Amniotic stem cell (primary cell): ENCODE measurements at regions not wholly inside any gene's neighbourhood (a gene's known extent, or its start where the extent isn't known, plus 50 kb on each side); places are given as distances from the start of the nearest gene placed in this dataset.

ENCODE experiments used
- DNase-seq: peaks from one replicate; lab custom pipeline; 2025; lab: John Stamatoyannopoulos, UW

DNA sequence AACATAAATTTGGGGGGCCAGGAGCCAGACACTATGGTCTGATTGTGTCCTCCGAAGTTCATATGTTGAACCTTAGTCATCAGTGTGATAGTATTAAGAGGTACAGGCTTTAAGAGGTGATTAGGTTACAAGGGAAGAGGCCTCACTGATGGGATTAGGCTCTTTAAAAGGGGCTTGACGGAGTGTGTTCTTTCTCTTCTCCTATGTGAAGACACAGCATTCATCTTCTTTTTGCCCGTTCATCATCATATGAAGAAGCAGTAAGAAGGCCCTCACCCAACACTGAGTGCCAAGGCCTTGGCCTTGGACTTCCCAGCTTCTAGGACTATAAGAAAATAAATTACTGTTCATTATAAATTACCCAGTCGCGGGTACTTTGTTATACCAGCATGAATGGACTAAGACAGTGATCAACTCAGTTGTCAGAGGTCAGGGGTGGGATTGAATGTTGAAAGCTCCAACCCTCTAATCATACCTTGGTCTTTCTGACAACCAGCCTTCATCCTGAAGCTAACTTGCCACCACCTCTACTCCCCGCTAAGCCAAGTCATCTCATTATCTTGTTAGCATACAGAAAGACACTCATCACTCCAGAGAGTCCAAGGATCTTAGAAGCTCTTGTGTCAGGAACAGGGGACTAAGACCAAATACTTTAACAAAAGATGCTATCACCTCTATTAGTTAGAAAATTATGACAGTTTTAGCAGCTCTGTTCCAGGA is 543.4 kb upstream of the DIPK2B start:
- DNase-seq, result no peak

DNA sequence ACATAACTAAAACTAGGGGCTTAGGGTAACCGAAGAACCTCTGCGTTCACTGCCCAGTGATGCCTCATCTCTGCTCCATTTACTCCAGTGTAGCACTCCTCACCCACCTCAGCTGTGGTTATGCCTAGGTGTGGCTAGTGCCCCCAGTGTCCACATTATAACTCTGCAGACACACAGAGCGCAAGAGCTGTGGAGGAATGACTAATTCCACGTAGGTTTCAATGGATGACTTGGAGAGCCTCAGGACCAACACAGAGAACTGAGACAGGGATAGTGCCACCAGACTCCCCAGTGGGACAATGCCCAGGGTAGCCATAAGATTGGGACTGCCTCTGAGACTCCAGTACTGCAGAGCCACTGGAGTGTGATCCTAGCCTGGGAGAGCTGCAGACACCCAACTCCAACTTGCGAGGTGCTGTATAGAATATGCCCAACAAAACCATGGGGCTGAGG is 542.4 kb upstream of the DIPK2B start:
- peak; percentile 57 for DNase-seq

- DNase-seq, result no peak
Observed at GRCh38 chrX:45740291-45740690, 539.6 kb upstream of the DIPK2B start.

- DNase-seq, result no peak
Observed at GRCh38 chrX:45735571-45735970, 534.9 kb upstream of the DIPK2B start.

DNA sequence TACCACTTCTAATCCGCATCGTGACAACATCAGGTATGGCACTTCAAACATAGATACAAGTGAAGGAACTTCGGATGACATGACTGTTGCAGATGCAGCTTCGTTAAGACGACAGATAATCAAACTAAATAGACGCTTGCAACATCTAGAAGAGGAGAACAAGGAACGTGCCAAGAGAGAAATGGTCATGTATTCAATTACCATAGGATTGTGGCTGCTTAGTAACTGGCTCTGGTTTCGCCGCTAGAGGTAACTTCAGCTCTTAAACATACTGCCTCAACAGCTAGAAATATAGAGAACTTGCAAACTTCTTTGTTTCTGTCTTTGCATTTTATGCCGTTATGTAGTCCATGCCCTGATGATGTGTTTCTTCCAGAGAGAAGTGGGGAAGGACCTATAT is 530.8 kb upstream of the DIPK2B start:
- no peak for DNase-seq

DNA sequence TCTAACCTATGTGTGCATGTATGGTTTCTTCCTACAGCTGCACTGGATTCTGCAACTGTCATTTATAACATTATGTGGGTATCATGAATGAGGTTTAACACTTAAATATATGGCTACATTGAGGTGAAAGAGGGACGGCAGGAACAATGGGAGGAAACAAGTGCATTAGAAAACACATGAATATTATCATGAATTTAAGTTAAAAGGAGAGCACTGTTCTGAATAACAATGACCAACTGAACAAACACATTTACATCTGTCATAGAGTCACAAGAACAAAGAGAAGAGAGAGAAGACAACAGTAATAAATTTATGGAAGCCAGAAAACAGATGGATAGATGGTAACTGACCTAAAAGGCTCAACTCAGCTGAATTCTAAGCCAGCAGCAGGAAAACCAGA is 527.1 kb upstream of the DIPK2B start:
- no peak for DNase-seq

DNA sequence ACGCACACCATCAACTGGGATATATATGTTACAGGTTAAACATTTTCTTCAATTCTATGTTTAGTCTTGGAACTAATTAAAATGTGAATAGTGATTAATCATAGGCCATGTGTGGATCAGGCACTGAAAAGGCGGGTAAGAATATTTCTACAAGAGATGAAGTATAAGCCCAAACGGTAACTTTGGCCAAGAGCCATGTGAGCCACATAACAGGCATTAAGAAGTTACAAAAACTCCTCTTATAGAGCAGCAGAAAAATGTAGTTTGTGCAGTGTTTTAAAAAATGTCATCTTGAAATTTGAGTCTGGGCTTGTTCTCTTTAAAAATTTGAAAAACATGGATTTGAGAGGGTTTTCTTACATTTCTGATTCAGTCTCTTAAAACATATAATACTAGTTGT is 521.8 kb upstream of the DIPK2B start:
- DNase-seq, result no peak

GRCh38 chrX:45719751-45720501 is 519.2 kb upstream of the DIPK2B start:
- no peak for DNase-seq

GRCh38 chrX:45718676-45719075 is 518.0 kb upstream of the DIPK2B start:
- DNase-seq, result no peak

- no peak for DNase-seq
Observed at GRCh38 chrX:45716750-45717149, 516.1 kb upstream of the DIPK2B start.

DNA sequence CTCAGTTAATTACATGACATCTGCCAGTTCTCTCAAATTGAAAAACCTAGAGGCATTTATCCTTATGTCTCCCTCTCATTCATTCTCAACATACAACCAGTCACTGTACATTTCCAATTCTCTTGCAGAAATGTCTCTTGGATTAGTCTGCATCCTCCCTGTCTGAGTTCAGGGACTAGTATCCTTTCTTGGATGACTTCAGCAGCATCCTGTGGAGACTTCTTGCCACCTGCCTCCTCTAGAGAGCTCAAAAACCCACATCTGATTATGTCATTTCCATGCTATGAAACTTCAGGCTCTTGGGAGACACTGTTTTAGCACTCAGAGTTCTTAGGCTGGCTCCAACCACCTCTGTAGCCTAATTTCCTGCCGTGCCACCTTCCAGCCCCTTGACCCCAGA is 515.1 kb upstream of the DIPK2B start:
- no peak for DNase-seq

GRCh38 chrX:45714866-45715265 is 514.2 kb upstream of the DIPK2B start:
- DNase-seq, result no peak

DNA sequence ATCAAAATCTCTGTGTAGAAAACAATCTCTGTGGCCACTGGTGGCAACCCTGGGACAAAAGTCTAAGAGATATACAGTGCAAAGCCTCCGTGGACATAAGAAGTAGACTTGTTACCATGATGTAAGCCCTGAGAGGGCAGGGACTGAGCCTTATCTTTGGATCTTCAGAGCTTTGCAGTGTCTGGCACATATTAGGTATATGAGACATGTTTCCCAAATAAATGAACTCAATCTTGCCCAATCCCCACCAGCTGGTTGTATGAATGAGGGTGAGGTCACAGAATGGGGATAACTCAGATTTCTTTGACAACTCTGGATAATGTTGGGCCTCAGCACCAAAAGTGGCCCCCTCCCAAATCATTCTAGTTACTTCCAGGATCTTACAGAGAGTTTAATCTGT is 511.4 kb upstream of the DIPK2B start:
- DNase-seq, result no peak

- DNase-seq, result peak; percentile 1
Observed at GRCh38 chrX:45711231-45711630, 510.6 kb upstream of the DIPK2B start.

DNA sequence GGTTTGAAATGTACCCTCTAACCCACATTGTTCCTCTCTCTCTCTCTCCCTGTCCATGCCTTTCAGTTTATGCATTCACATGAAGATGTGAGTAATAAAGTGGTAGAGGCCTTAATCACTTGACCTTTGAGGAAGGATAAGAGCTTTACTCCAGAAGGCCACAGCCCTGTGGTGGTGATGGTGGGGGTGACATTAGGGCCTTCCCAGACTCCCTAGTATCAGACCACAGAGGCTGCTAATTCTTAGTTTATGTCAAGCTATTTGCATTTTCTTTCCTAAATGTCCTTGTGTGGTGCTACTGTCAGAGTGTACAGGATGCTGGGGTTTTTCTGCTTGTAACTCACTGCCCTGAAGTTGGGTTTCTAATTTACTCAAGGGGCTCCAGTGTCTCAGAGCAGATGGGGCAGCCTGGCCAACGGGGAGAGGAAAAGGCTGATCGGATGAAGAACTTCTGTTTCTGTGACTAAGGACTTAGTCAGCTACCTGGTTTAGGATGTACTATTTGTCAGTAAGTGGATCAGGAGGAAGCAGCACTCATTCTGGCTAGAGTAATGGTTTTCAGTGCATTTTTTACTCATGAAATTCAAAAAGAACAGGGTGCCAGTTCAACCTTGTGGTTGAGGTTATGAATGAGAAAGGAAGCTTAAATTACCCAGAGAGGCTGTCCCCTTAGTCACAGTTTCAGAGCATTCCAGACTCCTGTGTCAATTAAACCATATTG is 509.6 kb upstream of the DIPK2B start:
- peak; percentile 78 for DNase-seq

GRCh38 chrX:45709381-45709780 is 508.7 kb upstream of the DIPK2B start:
- no peak for DNase-seq

DNA sequence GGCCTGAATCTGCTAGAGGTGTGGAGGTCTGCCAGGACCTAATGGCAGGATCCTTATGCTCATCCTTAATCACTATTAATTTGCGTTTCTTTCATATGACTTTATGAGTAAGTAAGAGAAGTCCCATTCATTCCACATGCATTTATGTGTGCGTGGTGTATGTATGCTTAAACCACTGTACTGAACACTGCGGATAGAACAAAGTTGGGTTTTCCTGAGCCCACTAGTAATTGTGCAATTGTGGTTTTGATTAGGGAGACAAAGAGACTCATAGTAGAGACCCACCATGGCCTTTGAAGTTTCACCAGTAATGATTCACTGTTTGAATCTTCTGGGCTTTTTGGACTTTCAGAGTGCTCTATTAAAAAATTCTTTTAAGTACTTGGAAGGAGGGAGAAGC is 498.5 kb upstream of the DIPK2B start:
- DNase-seq, result no peak

- peak; percentile 51 for DNase-seq
Observed at GRCh38 chrX:45697591-45697990, 496.9 kb upstream of the DIPK2B start.

DNA sequence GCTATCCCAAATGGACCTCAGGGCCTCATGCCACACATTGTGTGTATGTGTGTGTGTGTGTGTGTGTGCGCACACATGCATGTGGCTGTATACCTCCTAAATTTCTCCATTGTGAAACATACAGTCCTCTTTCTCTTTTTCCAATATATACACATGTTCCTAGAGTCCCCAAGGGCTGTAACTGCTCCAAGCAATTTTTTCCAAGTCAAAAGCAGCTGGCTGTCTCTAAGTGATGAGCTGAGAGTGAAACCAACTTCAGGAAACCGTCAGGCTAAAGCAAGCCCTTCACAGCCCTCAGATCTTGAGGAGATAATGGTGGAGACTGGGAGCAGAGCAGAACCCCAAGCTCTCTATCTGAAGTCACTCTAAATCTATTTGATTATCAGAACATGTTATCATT is 496.1 kb upstream of the DIPK2B start:
- no peak for DNase-seq

- no peak for DNase-seq
Observed at GRCh38 chrX:45689971-45690370, 489.3 kb upstream of the DIPK2B start.

DNA sequence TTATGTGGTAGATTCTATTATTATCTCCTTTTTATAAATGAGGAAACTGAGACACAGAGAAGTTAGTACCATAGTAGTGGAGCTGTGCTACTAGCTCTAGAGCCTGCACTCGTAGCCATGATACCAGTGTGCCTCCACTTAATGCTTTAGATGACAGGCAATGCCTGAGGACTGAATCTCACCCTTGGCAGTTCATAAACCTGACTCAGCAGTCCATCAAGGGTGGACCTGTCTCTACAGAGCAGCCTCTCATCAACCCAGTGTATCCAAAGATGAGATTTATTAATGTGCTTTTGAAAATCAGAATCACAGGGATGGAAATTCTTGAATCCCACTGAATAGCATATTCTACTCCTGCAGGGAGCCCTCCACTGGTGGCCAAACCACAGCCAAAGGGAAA is 483.2 kb upstream of the DIPK2B start:
- DNase-seq, result no peak

GRCh38 chrX:45681891-45682290 is 481.2 kb upstream of the DIPK2B start:
- no peak for DNase-seq
